Natural killer cell (primary cell): ENCODE measurements at regions not wholly inside any gene's neighbourhood (a gene's known extent, or its start where the extent isn't known, plus 50 kb on each side); places are given as distances from the start of the nearest gene placed in this dataset.

Experiments
- ATAC-seq, 3 donors: fragments of 150-1000 bp in 2 of 3; fragments of 200-7000 bp in 1 of 3; cut with Tn5 transposase; 1 replicate in 1 of 3; 2 replicates in 2 of 3; pipeline ENCODE4 v1.10.0; 2021; ENCODE audit warnings: mild to moderate bottlenecking in 2 of 3, moderate library complexity in 2 of 3
- DNase-seq, 2 donors: peaks; one replicate each; pipeline versions ENCODE4 v3.0.0 to v3.0.0-alpha.2; 2013 to 2021; ENCODE audit warnings: mixed read lengths in 1 of 2
- H3K27ac ChIP-seq: one replicate; pipeline ENCODE4 v1.5.1; 2013; ENCODE audit warnings: mild to moderate bottlenecking, low read length
- H3K27me3 ChIP-seq: one replicate; pipeline ENCODE4 v1.6.1; 2013; ENCODE audit warnings: low read length; ENCODE audit not compliant: control insufficient read depth, insufficient read depth
- H3K36me3 ChIP-seq: one replicate; pipeline ENCODE4 v1.6.1; 2013; ENCODE audit warnings: low read length; ENCODE audit not compliant: control insufficient read depth, insufficient read depth
- H3K4me1 ChIP-seq: one replicate; pipeline ENCODE4 v1.6.1; 2013; ENCODE audit warnings: low read length; ENCODE audit not compliant: control insufficient read depth, insufficient read depth
- H3K4me3 ChIP-seq: one replicate; pipeline ENCODE4 v1.5.1; 2013; ENCODE audit warnings: low read length
- H3K9me3 ChIP-seq: one replicate; pipeline ENCODE4 v1.6.1; 2013; ENCODE audit warnings: low read length; ENCODE audit not compliant: control insufficient read depth, insufficient read depth
- H3K27ac Mint-ChIP-seq, 2 donors: one replicate each; pipeline ENCODE4 v1.8.0; 2022; ENCODE audit warnings: mild to moderate bottlenecking in 2 of 2, mixed read lengths in 2 of 2, moderate library complexity in 1 of 2
- H3K27me3 Mint-ChIP-seq, 2 donors: one replicate each; pipeline ENCODE4 v1.8.0; 2022; ENCODE audit warnings: low read depth in 2 of 2, mixed read lengths in 2 of 2
- H3K36me3 Mint-ChIP-seq: one replicate; pipeline ENCODE4 v1.8.0; 2022; ENCODE audit warnings: mixed read lengths
- H3K4me1 Mint-ChIP-seq, 2 donors: one replicate each; pipeline ENCODE4 v1.8.0; 2022; ENCODE audit warnings: mixed read lengths in 2 of 2
- H3K4me3 Mint-ChIP-seq: one replicate; pipeline ENCODE4 v1.8.0; 2022; ENCODE audit warnings: mild to moderate bottlenecking, moderate library complexity, mixed read lengths
- H3K9me3 Mint-ChIP-seq, 2 donors: one replicate each; pipeline ENCODE4 v1.8.0; 2022; ENCODE audit warnings: mixed read lengths in 2 of 2
- WGBS: methylation state at CpG from one replicate; pipeline ENCODE4 v1.1.7; 2013; ENCODE audit warnings: missing lambda C conversion rate; ENCODE audit not compliant: insufficient coverage; 5-methylcytosine and 5-hydroxymethylcytosine counted together
- intact Hi-C: fragments of 100-400 bp; cut with micrococcal nuclease; formaldehyde crosslinking; loops from one replicate; pipeline ENCODE4 v1.14.2; 2022
- TF ChIP-seq, protein P1 (sequence below): fragments of 200-600 bp; IDR thresholded peaks from one replicate; pipeline ENCODE4 v1.8.0; 2022; ENCODE audit warnings: antibody characterized with exemption

DNA sequence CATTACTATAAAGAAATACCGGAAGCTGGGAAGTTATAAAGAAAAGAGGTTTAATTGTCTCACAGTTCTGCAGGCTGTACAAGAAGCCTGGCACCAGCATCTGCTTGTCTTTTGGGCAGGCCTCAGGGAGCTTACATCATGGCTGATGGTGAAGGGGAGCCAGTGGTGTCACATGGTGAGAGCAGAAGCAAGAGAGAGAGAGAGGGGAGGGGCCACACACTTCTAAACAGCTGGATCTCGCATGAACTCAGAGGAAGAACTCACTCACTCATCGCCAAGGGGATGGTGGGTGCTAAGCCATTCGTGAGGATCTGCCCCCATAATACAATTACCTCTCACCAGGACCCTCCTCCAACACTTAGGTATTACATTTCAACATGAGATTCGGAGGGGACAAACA, 51.8 kb upstream of the ANKRD34C start:
- Mint-ChIP-seq H3K4me1 (no peaks in the 10 kb centered on the region), H3K27ac (no peak overlapping the region), H3K4me3 (no peak overlapping the region), H3K9me3 (peaks cover 5 to 9% of the 10 kb centered on the region in 2 donors), H3K36me3 (peaks cover 8% of the 10 kb centered on the region), H3K27me3 (peaks cover 12 to 51% of the 10 kb centered on the region in 2 donors)
- intact Hi-C loops: no loop called here
- Histone ChIP-seq H3K9me3 (peaks cover 6% of the 10 kb centered on the region), H3K4me3 (no peak overlapping the region), H3K4me1 (no peaks in the 10 kb centered on the region), H3K36me3 (no peaks in the 10 kb centered on the region), H3K27ac (no peak overlapping the region), H3K27me3 (no peaks in the 10 kb centered on the region)
- WGBS: 80% methylated on average over 5 of the region's 5 CpGs
- ATAC-seq (no peak), DNase-seq (no peak)
- TF ChIP-seq, protein P1, sequence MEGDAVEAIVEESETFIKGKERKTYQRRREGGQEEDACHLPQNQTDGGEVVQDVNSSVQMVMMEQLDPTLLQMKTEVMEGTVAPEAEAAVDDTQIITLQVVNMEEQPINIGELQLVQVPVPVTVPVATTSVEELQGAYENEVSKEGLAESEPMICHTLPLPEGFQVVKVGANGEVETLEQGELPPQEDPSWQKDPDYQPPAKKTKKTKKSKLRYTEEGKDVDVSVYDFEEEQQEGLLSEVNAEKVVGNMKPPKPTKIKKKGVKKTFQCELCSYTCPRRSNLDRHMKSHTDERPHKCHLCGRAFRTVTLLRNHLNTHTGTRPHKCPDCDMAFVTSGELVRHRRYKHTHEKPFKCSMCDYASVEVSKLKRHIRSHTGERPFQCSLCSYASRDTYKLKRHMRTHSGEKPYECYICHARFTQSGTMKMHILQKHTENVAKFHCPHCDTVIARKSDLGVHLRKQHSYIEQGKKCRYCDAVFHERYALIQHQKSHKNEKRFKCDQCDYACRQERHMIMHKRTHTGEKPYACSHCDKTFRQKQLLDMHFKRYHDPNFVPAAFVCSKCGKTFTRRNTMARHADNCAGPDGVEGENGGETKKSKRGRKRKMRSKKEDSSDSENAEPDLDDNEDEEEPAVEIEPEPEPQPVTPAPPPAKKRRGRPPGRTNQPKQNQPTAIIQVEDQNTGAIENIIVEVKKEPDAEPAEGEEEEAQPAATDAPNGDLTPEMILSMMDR: no peak

DNA sequence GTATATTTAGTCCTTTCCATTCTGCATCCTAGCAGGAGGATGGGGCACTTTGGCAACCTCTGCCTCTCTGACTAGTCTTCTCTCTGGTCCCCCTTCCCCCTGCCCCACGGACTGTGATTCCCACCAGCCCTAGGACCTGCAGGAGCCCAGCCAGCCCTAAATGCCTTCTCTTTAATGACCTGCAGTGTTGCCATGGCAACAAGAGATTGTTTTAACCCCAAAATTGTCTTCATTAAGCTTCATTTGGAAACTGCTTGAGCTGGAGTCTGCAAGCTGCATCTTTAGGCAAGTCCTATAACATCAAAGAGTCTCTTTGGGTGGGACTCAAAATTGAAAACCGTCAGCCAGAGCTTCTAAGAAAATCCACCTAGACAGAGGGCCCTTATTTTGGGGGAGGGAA, 59.7 kb upstream of the ANKRD34C start:
- TF ChIP-seq, protein P1: no peak
- Histone ChIP-seq H3K4me1 (no peaks in the 10 kb centered on the region), H3K9me3 (no peaks in the 10 kb centered on the region), H3K27ac (no peak overlapping the region), H3K4me3 (no peak overlapping the region), H3K36me3 (no peaks in the 10 kb centered on the region), H3K27me3 (peaks cover under 1% of the 10 kb centered on the region)
- no peak for ATAC-seq
- H3K4me3 Mint-ChIP-seq: no peak overlapping the region
- H3K27ac Mint-ChIP-seq: no peak overlapping the region
- 40% methylated on average over 2 of the region's 2 CpGs for WGBS
- no peak for DNase-seq
- peaks cover 15 to 40% of the 10 kb centered on the region in 2 donors for H3K27me3 Mint-ChIP-seq
- H3K9me3 Mint-ChIP-seq: no peaks in the 10 kb centered on the region
- H3K4me1 Mint-ChIP-seq: no peaks in the 10 kb centered on the region
- intact Hi-C loops: no loop called here
- no peaks in the 10 kb centered on the region for H3K36me3 Mint-ChIP-seq

DNA sequence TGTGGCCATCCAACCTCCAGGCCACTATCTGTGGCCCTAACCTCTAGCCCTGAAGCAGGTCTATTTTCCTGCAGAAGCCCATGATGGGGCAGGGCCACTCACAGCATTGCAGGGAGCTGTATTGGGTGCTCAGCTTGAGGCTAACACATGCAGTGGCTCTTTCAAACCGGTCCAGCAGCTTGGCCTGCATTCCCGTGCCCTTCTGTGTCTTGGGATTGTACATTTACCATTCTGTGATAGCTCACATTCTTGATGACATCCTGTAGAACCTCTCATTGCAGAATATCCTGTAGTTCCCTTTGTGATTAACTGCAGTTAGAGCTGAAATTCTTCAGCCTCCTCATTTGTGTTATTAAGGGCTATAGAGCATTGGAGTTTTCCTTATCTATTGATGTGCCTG, 60.8 kb upstream of the ANKRD34C start:
- TF ChIP-seq, protein P1: no peak
- Histone ChIP-seq H3K27ac (no peak overlapping the region), H3K9me3 (no peaks in the 10 kb centered on the region), H3K27me3 (peaks cover 4% of the 10 kb centered on the region), H3K4me1 (no peaks in the 10 kb centered on the region), H3K36me3 (no peaks in the 10 kb centered on the region), H3K4me3 (no peak overlapping the region)
- WGBS: 60% methylated on average over 2 of the region's 2 CpGs
- no peak overlapping the region for H3K27ac Mint-ChIP-seq
- peaks cover 0 to 2% of the 10 kb centered on the region in 2 donors for H3K9me3 Mint-ChIP-seq
- H3K4me3 Mint-ChIP-seq: no peak overlapping the region
- peaks cover 15 to 34% of the 10 kb centered on the region in 2 donors for H3K27me3 Mint-ChIP-seq
- no peaks in the 10 kb centered on the region for H3K36me3 Mint-ChIP-seq
- no peaks in the 10 kb centered on the region for H3K4me1 Mint-ChIP-seq
- DNase-seq (no peak), ATAC-seq (no peak)
- intact Hi-C loops: no loop called here

DNA sequence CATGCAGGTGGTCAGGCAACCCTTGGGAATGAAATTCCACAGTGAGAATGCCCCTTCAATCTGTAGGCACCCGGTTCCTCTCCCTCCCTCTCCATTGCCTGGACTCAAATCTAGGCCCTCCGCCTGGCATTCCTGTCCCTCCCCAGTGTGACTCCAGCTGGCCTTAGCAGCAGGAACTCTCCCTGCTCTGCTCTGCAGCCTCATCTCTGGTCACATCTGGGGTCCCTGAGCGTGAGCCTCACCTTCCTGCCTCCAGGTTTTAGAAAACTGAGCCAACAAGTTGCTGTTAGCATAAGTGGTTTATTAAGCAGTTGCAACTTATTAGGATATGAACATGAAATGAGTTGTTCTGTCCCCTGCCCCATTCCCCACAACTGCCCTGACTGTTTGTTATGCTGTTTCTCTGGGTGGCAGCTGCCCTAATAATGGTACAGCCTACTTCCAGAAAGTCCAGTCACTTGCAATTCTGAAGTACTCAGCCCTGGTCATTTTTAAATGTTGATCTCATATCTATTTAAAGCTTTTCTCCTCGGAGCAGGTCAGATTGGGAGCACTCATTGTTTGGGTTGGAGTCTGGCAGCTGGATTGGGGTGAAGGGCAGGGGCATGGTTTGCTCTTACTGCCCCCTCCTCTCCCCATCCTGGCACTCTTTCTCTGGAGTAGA, 63.0 kb upstream of the ANKRD34C start:
- no peak overlapping the region for H3K27ac ChIP-seq
- no peaks in the 10 kb centered on the region for H3K9me3 ChIP-seq
- peaks cover 4% of the 10 kb centered on the region for H3K27me3 ChIP-seq
- Mint-ChIP-seq H3K36me3 (no peaks in the 10 kb centered on the region), H3K9me3 (peaks cover 0 to 2% of the 10 kb centered on the region in 2 donors), H3K4me1 (no peaks in the 10 kb centered on the region), H3K4me3 (no peak overlapping the region), H3K27ac (no peak overlapping the region), H3K27me3 (peaks cover 16 to 25% of the 10 kb centered on the region in 2 donors)
- H3K4me3 ChIP-seq: no peak overlapping the region
- TF ChIP-seq, protein P1: no peak
- WGBS: 66% methylated on average over 4 of the region's 4 CpGs
- ATAC-seq: no peak
- DNase-seq: no peak
- no peaks in the 10 kb centered on the region for H3K4me1 ChIP-seq
- H3K36me3 ChIP-seq: no peaks in the 10 kb centered on the region
- intact Hi-C loops: no loop called here
